K562 (cell line): ENCODE measurements at regions not wholly inside any gene's neighbourhood (a gene's known extent, or its start where the extent isn't known, plus 50 kb on each side); places are given as distances from the start of the nearest gene placed in this dataset.

Experiments used
- ATAC-seq: fragments of 200-7000 bp; cut with Tn5 transposase; 3 replicates; pipeline ENCODE4 v1.9.1; 2020; ENCODE audit warnings: moderate library complexity
- BruUV-seq: library from RNA; stranded (reverse); fragments of 400-500 nt; replicated peaks from 2 replicates; lab custom pipeline; 2021; lab: Mats Ljungman, UMichigan
- CTCF ChIA-PET: fragments of 300-600 bp; formaldehyde crosslinking; extraction: SDS; loops from one replicate; lab custom pipeline; 2021; ENCODE audit warnings: low intra/inter-chr PET ratio; lab: Yijun Ruan, JAX
- POLR2A ChIA-PET: fragments of 300-600, 350-650 bp; sonication (Branson Sonifier 250); formaldehyde crosslinking; extraction: SDS; loops from one replicate; lab custom pipeline; 2021; ENCODE audit warnings: antibody characterized with exemption, inconsistent platforms; lab: Yijun Ruan, JAX
- DNase-seq, 4 experiments: peaks; one replicate each; pipeline versions ENCODE4 v3.0.0 to v3.0.0-alpha.2; 2011 to 2018; ENCODE audit warnings: low spot score in 3 of 4, mixed read lengths in 3 of 4; ENCODE audit errors: extremely low read depth in 1 of 4
- FAIRE-seq: peaks from 2 replicates; lab custom pipeline; 2011; peaks lifted over from hg19 to GRCh38; lab: Jason Lieb, UNC
- H2AFZ ChIP-seq: 2 replicates; pipeline ENCODE4 v1.6.0; 2011; ENCODE audit warnings: low read depth, low read length, control low read depth, inconsistent platforms
- H3K27ac ChIP-seq: fragments of 200-600 bp; 3 replicates; pipeline ENCODE4 v1.8.0; 2011; ENCODE audit warnings: low read depth, mild to moderate bottlenecking, control low read depth, inconsistent platforms, low read length, moderate library complexity, mixed read lengths; ENCODE audit errors: extremely low read depth
- H3K27me3 ChIP-seq, 2 experiments: fragments of 300-600 bp in 1 of 2; 2 replicates in 1 of 2; 3 replicates in 1 of 2; pipeline versions ENCODE4 v1.6.0 to v1.8.0; 2011; ENCODE audit warnings: inconsistent platforms in 2 of 2, low read length in 2 of 2, mild to moderate bottlenecking in 1 of 2, mixed read lengths in 1 of 2, moderate library complexity in 1 of 2; ENCODE audit not compliant: control insufficient read depth in 2 of 2, insufficient read depth in 2 of 2
- H3K36me3 ChIP-seq: fragments of 300-600 bp; 3 replicates; pipeline ENCODE4 v1.8.0; 2011; ENCODE audit warnings: mild to moderate bottlenecking, low read length, inconsistent platforms; ENCODE audit not compliant: control insufficient read depth, insufficient read depth
- H3K4me1 ChIP-seq, 2 experiments: fragments of 200-600 bp in 1 of 2; replicated peaks in 1 of 2; 2 replicates in 1 of 2; 3 replicates in 1 of 2; pipeline versions ENCODE4 v1.5.1 to v1.8.0; 2011; ENCODE audit warnings: inconsistent platforms in 2 of 2, low read length in 2 of 2, mild to moderate bottlenecking in 1 of 2, mixed read lengths in 1 of 2, moderate library complexity in 1 of 2; ENCODE audit not compliant: control insufficient read depth in 2 of 2, insufficient read depth in 2 of 2
- H3K4me2 ChIP-seq: 2 replicates; pipeline ENCODE4 v1.6.1; 2011; ENCODE audit warnings: low read length, control low read depth, inconsistent platforms, mixed read lengths; ENCODE audit not compliant: insufficient read depth
- H3K4me3 ChIP-seq: fragments of 200-600 bp; sonication (generic), shearing (Covaris generic); 2 replicates; pipeline ENCODE4 v1.5.1; 2016; ENCODE audit warnings: control low read depth, inconsistent platforms
- H3K79me2 ChIP-seq: fragments of 200-600 bp; 3 replicates; pipeline ENCODE4 v1.8.0; 2011; ENCODE audit warnings: low read length, inconsistent platforms; ENCODE audit not compliant: control insufficient read depth, insufficient read depth
- H3K9ac ChIP-seq, 2 experiments: 2 replicates each; pipeline versions ENCODE4 v1.6.0 to v1.6.1; 2011; ENCODE audit warnings: low read depth in 2 of 2, low read length in 2 of 2, control low read depth in 1 of 2, inconsistent platforms in 1 of 2, mild to moderate bottlenecking in 1 of 2, mixed read lengths in 1 of 2; ENCODE audit not compliant: insufficient read depth in 1 of 2
- H3K9me1 ChIP-seq: one replicate; pipeline ENCODE4 v1.6.0; 2011; ENCODE audit warnings: inconsistent platforms, mild to moderate bottlenecking, low read length, moderate library complexity; ENCODE audit not compliant: control insufficient read depth, insufficient read depth
- H3K9me3 ChIP-seq: replicated peaks from 2 replicates; pipeline ENCODE4 v1.5.1; 2011; ENCODE audit warnings: low read depth, low read length, inconsistent platforms; ENCODE audit not compliant: control insufficient read depth, insufficient read depth
- H4K20me1 ChIP-seq: replicated peaks from 2 replicates; pipeline ENCODE4 v1.6.1; 2011; ENCODE audit warnings: low read length, inconsistent platforms, mixed read lengths; ENCODE audit not compliant: control insufficient read depth, insufficient read depth
- E2F6 ChIP-seq, 2 experiments: IDR thresholded peaks; 2 replicates each; pipeline ENCODE4 v1.6.1; 2011; ENCODE audit warnings: borderline replicate concordance in 1 of 2, control low read depth in 1 of 2, low read depth in 1 of 2, low read length in 1 of 2, mild to moderate bottlenecking in 1 of 2, mixed read lengths in 1 of 2, moderate library complexity in 1 of 2; ENCODE audit not compliant: insufficient read depth in 1 of 2, insufficient read length in 1 of 2, poor library complexity in 1 of 2, severe bottlenecking in 1 of 2; ENCODE audit errors: extremely low read depth in 1 of 2
- MCM5 ChIP-seq: fragments of 450-650 bp; IDR thresholded peaks from 2 replicates; pipeline ENCODE4 v1.6.1; 2016; ENCODE audit warnings: low read depth
- MTA1 ChIP-seq: fragments of 450-650 bp; IDR thresholded peaks from 2 replicates; pipeline ENCODE4 v1.6.1; 2017; ENCODE audit warnings: borderline replicate concordance
- PTRF ChIP-seq: fragments of 450-650 bp; IDR thresholded peaks from 2 replicates; pipeline ENCODE4 v1.6.1; 2016; ENCODE audit warnings: mild to moderate bottlenecking, missing genetic modification characterization, missing compliant biosample characterization
- UBTF ChIP-seq, 2 experiments: IDR thresholded peaks; 2 replicates each; pipeline ENCODE4 v1.6.1; 2012; ENCODE audit warnings: improper control_type of control experiment in 2 of 2, low read depth in 2 of 2, low read length in 2 of 2, borderline replicate concordance in 1 of 2
- ZFP30 ChIP-seq: fragments of 250-450 bp; sonication (Bioruptor Pico); IDR thresholded peaks from 2 replicates; pipeline ENCODE4 v1.8.0; 2022; ENCODE audit warnings: moderate library complexity, mild to moderate bottlenecking, inconsistent platforms, borderline replicate concordance
- ZNF280A ChIP-seq: fragments of 450-650 bp; IDR thresholded peaks from 2 replicates; pipeline ENCODE4 v1.6.1; 2018; ENCODE audit warnings: mild to moderate bottlenecking, low read depth; ENCODE audit not compliant: partially characterized antibody
- ZNF639 ChIP-seq, 2 experiments: fragments of 200-800 bp in 1 of 2; sonication (Bioruptor generic) in 1 of 2; sonication (generic) in 1 of 2; formaldehyde crosslinking in 1 of 2; IDR thresholded peaks in 1 of 2; conservative IDR thresholded peaks in 1 of 2; 2 replicates each; pipeline versions ENCODE4 v1.5.0 to v1.6.1; 2016 to 2020; ENCODE audit warnings: missing compliant biosample characterization in 1 of 2, missing genetic modification characterization in 1 of 2, missing genetic modification reagents in 1 of 2
- WGBS: fragments of 100-300 bp; shearing (Covaris generic); methylation state at CpG from one replicate; pipeline ENCODE4 v1.1.6; 2016; ENCODE audit warnings: low coverage, mixed read lengths; ENCODE audit not compliant: insufficient coverage; ENCODE audit errors: missing lambda C conversion rate; 5-methylcytosine and 5-hydroxymethylcytosine counted together
- in situ Hi-C: fragments of 300-500 bp; cut with MboI; formaldehyde crosslinking; loops from 4 replicates; pipeline ENCODE4 v1.15.0; 2018; ENCODE audit warnings: inconsistent platforms, mixed read lengths
- intact Hi-C: fragments of 100-400 bp; cut with micrococcal nuclease; formaldehyde crosslinking; loops from 2 replicates; pipeline ENCODE4 v1.14.2; 2022

- in situ Hi-C loops: no loop called here
- Histone ChIP-seq H3K27me3 (no peaks in the 10 kb centered on the region), H3K9me3 (no peaks in the 10 kb centered on the region; the same call in 1 of the 2 replicates), H3K36me3 (no peaks in the 10 kb centered on the region), H3K4me2 (no peak overlapping the region), H3K27ac (no peak overlapping the region), H3K4me3 (no peak overlapping the region), H4K20me1 (no peaks in the 10 kb centered on the region), H3K9me1 (no peaks in the 10 kb centered on the region), H3K79me2 (no peaks in the 10 kb centered on the region), H3K9ac (no peak overlapping the region), H3K4me1 (no peaks in the 10 kb centered on the region), H2AFZ (no peak overlapping the region)
- DNase-seq: no peak
- FAIRE-seq: no peak
- ATAC-seq: no peak
- WGBS: 7% methylated on average over 29 of the region's 32 CpGs
- TF ChIP-seq E2F6 (IDR thresholded peaks at IDR 0.05; ENCODE audit: borderline replicate concordance in 1 of 2, extremely low read depth in 1 of 2, insufficient read depth in 1 of 2, insufficient read length in 1 of 2, low read depth in 1 of 2, low read length in 1 of 2, poor library complexity in 1 of 2, severe bottlenecking in 1 of 2): peak in 1 of 2 experiments; percentile 39
- no peak for TF ChIP-seq ZFP30 (CRISPR knock-in tag)
- ChIA-PET POLR2A (no interaction called here), CTCF (no interaction called here)
- BruUV-seq: no TSS peak
- intact Hi-C loops: no loop called here
Measured at GRCh38 chr3:174377096-174377495, 482.0 kb upstream of the NAALADL2 start.

- no peak overlapping the region for H3K9ac ChIP-seq
- no peak overlapping the region for H3K27ac ChIP-seq
- intact Hi-C loops: no loop called here
- ATAC-seq (no peak), DNase-seq (no peak), FAIRE-seq (no peak)
- no peaks in the 10 kb centered on the region for H3K9me1 ChIP-seq
- H3K36me3 ChIP-seq: no peaks in the 10 kb centered on the region
- in situ Hi-C loops: no loop called here
- no peaks in the 10 kb centered on the region for H3K4me1 ChIP-seq
- H2AFZ ChIP-seq: no peak overlapping the region
- POLR2A ChIA-PET: no interaction called here
- no peak overlapping the region for H3K4me2 ChIP-seq
- H4K20me1 ChIP-seq: no peaks in the 10 kb centered on the region
- CTCF ChIA-PET: no interaction called here
- no peaks in the 10 kb centered on the region for H3K79me2 ChIP-seq
- 1% methylated on average over 13 of the region's 13 CpGs for WGBS
- H3K27me3 ChIP-seq: no peaks in the 10 kb centered on the region
- BruUV-seq: no TSS peak
- no peak overlapping the region for H3K4me3 ChIP-seq
- H3K9me3 ChIP-seq: no peaks in the 10 kb centered on the region; the same call in 1 of the 2 replicates
- TF ChIP-seq MCM5: no peak
- TF ChIP-seq PTRF: no peak
- TF ChIP-seq ZNF639 (CRISPR knock-in tag; conservative IDR thresholded peaks at IDR 0.05 in 1 of 2, IDR thresholded peaks at IDR 0.05 in 1 of 2): no peak
- no peak for TF ChIP-seq ZNF280A
- TF ChIP-seq UBTF (IDR thresholded peaks at IDR 0.05; ENCODE audit: borderline replicate concordance in 1 of 2, low read depth in 2 of 2, low read length in 2 of 2): no peak
- no peak for TF ChIP-seq MTA1
Measured at GRCh38 chr3:174377684-174378083, 481.4 kb upstream of the NAALADL2 start.
